NCI-H1417 treated with DMSO at 0.1 percent for 48 hours (cell line): ENCODE measurements at regions not wholly inside any gene's neighbourhood (a gene's known extent, or its start where the extent isn't known, plus 50 kb on each side); places are given as distances from the start of the nearest gene placed in this dataset.
"Not testable (repeated sequence)": the region's sequence is repeated elsewhere in the genome, so short reads cannot be mapped to it uniquely, and the experiment has no call there.

Experiments
- DNase-seq: peaks from one replicate; lab custom pipeline; 2025; lab: John Stamatoyannopoulos, UW

DNA sequence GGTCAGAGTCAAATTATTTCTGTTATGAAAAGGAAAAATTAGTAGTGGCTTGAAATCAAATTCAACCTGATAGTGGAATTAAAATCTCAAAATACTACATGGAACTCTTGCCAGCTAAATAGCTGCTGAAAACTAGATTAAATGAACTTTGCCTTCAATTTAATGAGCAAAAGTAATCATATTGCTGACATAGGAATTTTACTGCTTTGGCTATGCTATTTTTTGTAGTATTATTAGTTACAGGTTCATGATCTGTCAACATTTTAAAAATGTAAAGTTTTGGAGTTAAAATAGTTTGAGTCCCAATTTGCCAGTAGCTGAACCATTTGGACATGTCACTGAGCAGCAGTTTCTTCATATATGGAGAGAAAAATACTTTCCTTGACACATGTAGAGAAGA lies 81.4 kb downstream of the RERGL start:
- DNase-seq: no peak

DNA sequence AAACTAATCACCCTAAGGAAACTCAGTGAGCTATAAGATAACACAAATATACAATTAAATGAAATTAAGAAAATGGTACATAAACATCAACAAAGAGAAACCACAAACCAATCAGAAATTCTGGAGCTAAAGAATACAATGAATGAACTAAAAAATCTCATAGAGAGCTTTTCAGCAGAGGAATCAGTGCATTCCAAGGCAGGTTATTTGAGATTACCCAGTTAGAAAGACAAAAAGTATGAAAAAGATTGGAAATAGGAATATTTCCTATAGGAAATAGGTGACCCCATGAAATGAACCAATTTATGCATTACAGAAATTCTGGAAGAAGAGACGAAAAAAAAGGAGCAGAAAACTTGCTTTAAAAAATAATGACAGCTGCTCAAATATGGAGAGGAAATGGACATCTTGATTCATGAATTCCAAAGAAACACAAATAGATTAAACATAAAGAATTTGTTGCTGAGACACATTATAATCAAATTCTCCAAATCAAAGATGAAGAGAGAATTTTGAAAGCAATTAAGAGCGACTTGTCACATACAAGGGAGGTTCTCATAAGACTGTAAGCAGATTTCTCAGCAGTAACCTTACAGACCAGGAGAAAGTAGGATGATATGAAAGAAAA lies 90.7 kb downstream of the RERGL start:
- no peak for DNase-seq

DNA sequence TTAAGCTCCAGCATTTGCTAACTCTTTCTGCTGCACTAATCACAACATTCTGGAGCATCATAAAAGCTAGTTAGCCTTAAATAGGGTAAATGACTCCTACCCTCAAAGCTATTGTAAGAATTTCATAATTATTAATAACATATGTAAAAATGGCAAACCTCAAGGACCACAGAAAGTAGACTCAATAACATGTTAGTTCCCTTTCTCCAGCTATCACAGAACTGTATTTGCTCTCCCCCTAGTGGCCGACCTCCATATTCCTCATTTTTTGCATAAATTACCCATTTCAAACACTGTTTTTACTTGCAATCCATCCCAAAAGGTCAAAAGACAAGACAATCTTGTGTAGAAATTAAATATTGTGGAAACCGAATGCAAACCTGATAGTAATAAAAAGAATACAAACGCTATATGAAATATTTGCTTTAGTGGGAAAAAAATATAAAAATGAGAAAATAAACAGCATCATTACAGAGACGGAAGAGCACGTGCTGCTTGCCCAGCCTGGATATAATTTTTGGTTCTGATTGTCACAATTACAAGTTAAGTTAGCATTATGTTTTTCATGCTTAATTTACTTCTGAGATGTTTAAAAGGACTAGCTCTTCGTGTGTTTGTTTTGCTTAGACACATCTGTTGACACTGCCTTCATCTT lies 97.9 kb downstream of the RERGL start:
- DNase-seq: peak; percentile 83

- DNase-seq: no peak
Measured at GRCh38 chr12:17982556-17982955, 107.4 kb downstream of the RERGL start.

DNA sequence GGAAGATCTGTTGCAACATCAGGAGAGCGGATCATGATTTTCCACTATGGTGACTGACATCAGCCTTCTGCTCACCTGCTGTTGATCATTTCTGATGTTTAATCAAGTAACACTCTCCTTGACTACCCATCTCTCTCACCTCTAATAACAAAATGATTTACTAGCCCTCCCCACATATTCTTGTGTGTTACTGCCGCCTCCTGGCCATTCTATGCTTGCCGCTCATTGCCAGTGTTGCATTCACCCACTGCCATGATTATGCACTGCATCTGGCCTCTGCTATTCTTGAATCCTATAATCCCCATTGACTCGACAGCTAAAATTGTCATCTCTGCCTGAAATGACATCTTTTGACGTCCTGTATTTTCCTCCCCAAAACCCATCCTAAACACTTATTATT lies 113.8 kb downstream of the RERGL start:
- no peak for DNase-seq

DNA sequence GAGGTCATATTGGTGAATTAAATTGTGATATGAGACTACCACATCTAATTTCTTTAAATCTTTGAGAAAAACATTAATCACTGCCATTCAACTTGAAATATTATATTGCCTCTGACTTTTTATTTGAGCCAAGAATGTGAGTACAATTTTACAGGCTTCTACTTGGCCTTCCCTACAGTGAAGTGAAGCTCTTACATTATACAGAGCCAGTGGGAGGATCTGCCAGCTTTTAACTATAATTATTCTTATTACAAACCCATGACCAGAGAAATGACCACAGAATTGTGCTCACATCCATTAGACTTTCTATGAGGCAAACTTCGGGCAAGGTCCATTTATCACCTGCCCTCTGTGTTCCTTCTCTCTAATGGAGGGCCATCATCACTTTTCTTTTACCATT lies 114.2 kb downstream of the RERGL start:
- DNase-seq: no peak

- no peak for DNase-seq
Measured at GRCh38 chr12:17975239-17975638, 114.8 kb downstream of the RERGL start.

DNA sequence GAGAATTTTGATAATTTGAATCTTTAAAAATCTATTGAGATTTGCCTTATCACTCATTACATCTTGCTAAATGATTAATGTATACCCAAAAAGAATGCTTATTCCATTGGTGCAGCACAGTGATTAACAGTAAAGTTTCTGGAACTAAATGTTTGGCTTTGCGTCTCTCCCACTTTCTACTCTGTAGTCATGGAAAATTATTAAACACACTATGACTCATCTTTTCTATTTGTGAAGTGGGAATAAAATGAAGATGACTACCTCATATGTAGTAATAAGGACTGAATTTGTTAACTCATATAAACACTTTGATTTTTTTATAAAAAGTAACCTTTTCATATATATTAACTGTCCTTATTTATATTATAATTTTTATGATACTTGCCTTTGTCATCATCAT lies 118.1 kb downstream of the RERGL start:
- DNase-seq: no peak

- DNase-seq: no peak
Measured at GRCh38 chr12:17954788-17955187, 135.2 kb downstream of the RERGL start.

- no peak for DNase-seq
Measured at GRCh38 chr12:17950898-17951297, 139.1 kb downstream of the RERGL start.

GRCh38 chr12:17949558-17950141 lies 140.3 kb downstream of the RERGL start:
- DNase-seq: no peak

- peak; percentile 27 for DNase-seq
Measured at GRCh38 chr12:17928708-17929366, 161.2 kb downstream of the RERGL start.

DNA sequence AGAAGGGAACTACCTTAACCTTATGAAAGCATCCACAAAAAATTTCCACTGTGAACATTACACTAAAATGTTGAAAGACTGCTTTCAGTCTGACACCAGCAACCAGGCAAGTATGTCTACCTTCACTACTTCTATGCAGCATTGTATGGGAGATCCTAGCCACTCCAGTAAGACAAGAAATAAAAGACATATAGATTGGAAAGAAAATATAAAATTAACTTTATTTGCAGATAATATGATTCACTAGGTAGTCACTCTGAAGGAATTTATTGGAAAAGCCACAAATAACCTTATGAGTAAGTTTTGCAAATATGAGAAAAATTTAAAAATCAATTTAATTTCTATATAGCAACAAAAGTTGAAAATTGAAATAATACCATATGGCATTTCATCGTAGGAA lies 172.0 kb downstream of the RERGL start:
- no peak for DNase-seq

GRCh38 chr12:17884581-17884980 lies 205.4 kb downstream of the RERGL start:
- DNase-seq: no peak

- no peak for DNase-seq
Measured at GRCh38 chr12:17878714-17879113, 211.3 kb downstream of the RERGL start.

- no peak for DNase-seq
Measured at GRCh38 chr12:17875230-17875629, 214.8 kb downstream of the RERGL start.

DNA sequence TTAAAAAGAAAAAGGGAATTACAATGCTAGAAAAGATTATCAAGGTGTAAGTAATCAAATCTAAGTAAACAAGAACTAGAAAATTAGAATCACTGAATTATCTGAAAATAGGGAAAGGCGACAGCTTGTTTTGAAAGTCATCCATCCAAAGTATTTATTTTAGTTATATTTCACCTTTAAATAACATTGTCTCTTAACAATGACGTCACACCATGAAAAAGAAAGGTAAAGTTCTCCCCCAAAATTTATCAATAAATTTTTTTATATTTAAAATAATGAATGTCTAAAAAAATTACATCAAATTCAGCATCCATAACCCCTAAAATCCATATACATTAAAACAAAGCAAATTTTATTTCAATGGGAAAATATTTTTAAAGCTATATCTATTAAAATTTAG lies 223.2 kb downstream of the RERGL start:
- no peak for DNase-seq

GRCh38 chr12:17855548-17855947 lies 234.4 kb downstream of the RERGL start:
- not testable (repeated sequence) for DNase-seq

DNA sequence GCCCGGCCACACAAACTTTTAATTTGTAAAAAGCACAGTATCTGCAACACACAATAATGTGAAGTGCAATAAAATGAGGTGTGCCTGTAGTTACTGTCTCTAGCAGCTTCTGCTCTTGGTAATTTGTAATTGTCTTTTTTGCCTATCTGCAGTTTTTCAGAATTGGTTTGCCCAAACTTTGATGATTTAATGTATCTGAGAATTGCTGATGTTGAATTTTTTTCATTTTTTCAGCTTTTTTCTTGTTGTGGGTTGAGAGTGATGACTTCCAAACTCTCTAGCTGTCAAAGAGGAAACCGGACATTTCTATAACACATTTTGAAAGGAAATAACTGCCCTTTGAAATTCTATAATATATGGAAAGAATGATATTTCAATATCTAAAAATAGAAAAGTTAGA lies 236.9 kb downstream of the RERGL start:
- no peak for DNase-seq

DNA sequence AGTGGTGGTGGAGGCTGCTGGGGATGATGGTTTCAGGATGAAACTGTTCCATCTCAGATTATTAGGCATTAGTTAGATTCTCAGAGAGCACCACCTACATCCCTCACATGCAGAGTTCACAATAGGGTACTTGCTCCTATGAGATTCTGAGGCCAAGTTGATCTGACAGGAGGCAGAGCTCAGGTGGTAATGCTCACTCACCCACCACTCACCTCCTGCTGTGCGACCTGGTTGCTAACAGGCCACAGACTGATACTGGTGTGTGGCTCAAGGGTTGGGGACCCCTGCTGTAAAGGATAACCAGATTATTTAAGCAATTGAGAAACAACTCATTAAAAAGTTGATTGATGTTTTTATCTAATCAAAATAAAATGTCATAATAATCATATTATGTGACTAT lies 248.5 kb downstream of the RERGL start:
- no peak for DNase-seq

DNA sequence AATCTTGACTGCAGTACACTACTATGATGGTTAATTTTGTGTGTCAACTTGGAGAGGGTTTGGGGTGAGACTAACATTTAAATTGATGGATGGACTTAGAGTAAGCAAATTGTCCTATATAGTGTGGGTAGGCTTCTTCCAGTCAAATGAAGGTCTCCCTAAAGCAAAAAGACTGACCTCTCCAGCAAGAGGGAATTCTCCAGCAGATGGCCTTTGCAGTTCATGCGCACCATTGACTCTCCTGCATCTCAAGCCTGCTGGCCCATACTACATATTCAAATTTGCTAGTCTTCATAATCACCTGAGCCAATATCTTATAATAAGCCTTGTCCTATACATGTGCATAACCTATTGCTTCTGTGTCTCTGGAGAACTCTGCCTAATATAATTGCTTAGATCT lies 260.2 kb downstream of the RERGL start:
- no peak for DNase-seq

GRCh38 chr12:17818931-17819330 lies 271.1 kb downstream of the RERGL start:
- DNase-seq: no peak

DNA sequence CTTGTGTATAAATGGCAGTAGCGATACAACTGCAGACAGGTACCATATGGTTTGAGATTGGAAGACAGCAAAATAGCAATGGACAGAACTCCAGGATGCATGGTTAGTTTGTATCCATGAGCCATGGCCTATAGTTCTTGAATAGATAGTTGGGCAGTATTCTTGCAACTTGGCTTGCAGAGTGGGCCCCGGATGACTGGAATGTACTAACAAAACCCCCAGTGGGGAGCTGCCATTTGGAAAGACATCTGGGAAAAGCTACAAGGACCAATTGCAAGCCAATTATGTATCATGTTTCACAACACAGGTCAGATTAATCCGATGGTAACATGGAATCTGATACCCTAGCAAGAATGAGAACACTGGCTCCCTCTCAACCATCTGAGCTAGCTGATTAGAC lies 279.6 kb downstream of the RERGL start:
- DNase-seq: no peak
